NB4 (cell line): ENCODE measurements at regions not wholly inside any gene's neighbourhood (a gene's known extent, or its start where the extent isn't known, plus 50 kb on each side); places are given as distances from the start of the nearest gene placed in this dataset.

Experiments
- DNase-seq: peaks from one replicate; pipeline ENCODE4 v3.0.0; 2010; ENCODE audit warnings: low read depth
- H3K4me3 ChIP-seq: one replicate; pipeline ENCODE4 v1.5.1; 2011; ENCODE audit warnings: mild to moderate bottlenecking, low read depth, low read length, moderate library complexity
- MYC ChIP-seq: IDR thresholded peaks from 2 replicates; pipeline ENCODE4 v1.6.1; 2011; ENCODE audit warnings: low read depth, low read length
- POLR2A ChIP-seq: IDR thresholded peaks from 2 replicates; pipeline ENCODE4 v1.6.1; 2011; ENCODE audit warnings: mild to moderate bottlenecking; ENCODE audit not compliant: insufficient read length; ENCODE audit errors: extremely low read depth
- TF ChIP-seq, protein P1 (sequence below): IDR thresholded peaks from 2 replicates; pipeline ENCODE4 v1.6.1; 2011; ENCODE audit warnings: low read depth, low read length
- TF ChIP-seq, protein P2 (sequence below): IDR thresholded peaks from one replicate; pipeline ENCODE4 v1.5.1; 2012; ENCODE audit warnings: low read depth, low read length

DNA sequence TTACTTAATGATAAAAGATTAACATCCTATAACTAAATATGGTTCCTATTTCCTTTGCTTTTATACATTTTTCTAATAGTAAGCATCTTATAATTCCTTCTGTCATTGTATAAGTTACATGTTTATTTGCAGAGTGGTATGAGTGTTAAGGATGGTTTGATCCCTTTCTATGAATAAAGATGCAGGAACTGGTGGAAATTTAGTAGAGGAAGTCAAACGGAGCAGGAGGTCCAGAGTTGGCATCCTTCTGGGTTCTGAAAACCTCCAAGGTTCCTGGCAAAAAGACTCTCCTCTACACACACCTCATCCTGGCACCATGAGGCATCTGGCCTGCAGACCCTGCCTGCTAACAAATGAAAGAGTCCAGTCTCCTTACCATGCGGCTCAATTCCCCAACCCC, 296.8 kb downstream of the SOX9 start:
- TF ChIP-seq, protein P1, sequence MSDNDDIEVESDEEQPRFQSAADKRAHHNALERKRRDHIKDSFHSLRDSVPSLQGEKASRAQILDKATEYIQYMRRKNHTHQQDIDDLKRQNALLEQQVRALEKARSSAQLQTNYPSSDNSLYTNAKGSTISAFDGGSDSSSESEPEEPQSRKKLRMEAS = no peak
- no peak for TF ChIP-seq MYC
- TF ChIP-seq, protein P2, sequence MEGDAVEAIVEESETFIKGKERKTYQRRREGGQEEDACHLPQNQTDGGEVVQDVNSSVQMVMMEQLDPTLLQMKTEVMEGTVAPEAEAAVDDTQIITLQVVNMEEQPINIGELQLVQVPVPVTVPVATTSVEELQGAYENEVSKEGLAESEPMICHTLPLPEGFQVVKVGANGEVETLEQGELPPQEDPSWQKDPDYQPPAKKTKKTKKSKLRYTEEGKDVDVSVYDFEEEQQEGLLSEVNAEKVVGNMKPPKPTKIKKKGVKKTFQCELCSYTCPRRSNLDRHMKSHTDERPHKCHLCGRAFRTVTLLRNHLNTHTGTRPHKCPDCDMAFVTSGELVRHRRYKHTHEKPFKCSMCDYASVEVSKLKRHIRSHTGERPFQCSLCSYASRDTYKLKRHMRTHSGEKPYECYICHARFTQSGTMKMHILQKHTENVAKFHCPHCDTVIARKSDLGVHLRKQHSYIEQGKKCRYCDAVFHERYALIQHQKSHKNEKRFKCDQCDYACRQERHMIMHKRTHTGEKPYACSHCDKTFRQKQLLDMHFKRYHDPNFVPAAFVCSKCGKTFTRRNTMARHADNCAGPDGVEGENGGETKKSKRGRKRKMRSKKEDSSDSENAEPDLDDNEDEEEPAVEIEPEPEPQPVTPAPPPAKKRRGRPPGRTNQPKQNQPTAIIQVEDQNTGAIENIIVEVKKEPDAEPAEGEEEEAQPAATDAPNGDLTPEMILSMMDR = no peak
- TF ChIP-seq POLR2A = no peak
- no peak for DNase-seq
- no peak overlapping the region for H3K4me3 ChIP-seq

DNA sequence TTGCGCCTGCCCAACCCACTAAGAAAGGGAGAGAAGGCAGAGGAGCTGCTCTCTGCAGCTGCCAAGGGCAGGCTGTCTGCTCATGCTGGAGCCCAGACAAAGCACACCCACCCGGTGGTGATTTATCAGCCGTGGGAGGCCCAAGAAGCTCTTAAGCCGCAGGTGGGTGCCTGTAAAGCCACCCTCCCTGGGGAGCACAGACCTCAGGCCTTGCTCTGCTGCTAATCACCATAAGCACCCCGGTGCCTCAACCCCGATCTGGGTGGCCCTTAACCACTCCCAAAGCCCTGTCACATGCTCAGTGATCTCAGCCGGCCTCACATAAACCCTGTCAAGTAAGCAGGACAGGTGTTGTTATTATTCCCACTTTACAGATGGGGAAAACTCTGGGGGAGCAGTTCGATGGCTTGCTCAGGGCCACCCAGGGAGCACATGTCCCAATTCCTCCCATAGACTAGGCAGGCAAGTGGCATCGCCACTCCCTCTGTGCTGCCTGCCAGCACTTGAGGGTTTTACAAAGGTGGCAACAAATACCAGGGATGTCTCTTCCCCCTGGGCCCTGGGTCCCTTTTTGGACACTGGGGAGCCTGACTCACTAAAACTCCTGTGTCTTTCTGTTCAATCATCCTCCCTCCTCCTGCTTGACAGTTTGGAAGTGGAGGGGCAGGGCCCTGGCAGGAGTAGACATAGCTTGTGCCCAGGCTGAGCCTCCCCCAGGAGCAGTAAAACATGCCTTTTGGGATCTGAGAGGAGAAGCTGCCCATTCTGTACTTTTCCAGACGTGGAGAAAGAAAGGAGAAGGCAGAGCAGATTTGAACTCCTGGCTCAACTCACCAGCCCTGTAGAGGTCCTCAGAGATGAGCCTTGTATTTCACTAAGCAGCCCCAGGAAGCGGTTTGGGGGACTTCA, 299.3 kb downstream of the SOX9 start:
- H3K4me3 ChIP-seq = no peak overlapping the region
- peak; percentile 50 for DNase-seq
- no peak for TF ChIP-seq POLR2A
- TF ChIP-seq MYC = no peak
- TF ChIP-seq, protein P2 = no peak
- TF ChIP-seq, protein P1 = no peak

DNA sequence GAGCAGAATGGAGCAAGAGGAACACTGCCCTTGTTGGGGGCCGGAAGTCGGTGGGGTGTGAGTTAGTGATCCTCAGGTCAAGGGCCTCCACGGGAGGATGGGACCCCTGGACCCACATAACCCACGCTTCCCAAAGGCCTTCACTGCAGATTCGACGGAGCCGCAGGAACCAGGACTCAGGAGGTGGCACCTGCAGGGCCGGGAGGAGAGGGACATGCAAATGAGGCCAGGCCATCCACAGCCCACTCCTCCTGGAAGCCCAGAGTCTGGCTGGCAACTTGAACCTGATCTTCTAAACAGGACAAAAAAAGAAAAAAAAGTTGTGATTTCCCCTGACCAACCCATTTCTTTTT, 299.9 kb downstream of the SOX9 start:
- TF ChIP-seq MYC (no peak), POLR2A (no peak)
- TF ChIP-seq, protein P1 = no peak
- TF ChIP-seq, protein P2 = no peak
- no peak overlapping the region for H3K4me3 ChIP-seq
- DNase-seq = no peak

DNA sequence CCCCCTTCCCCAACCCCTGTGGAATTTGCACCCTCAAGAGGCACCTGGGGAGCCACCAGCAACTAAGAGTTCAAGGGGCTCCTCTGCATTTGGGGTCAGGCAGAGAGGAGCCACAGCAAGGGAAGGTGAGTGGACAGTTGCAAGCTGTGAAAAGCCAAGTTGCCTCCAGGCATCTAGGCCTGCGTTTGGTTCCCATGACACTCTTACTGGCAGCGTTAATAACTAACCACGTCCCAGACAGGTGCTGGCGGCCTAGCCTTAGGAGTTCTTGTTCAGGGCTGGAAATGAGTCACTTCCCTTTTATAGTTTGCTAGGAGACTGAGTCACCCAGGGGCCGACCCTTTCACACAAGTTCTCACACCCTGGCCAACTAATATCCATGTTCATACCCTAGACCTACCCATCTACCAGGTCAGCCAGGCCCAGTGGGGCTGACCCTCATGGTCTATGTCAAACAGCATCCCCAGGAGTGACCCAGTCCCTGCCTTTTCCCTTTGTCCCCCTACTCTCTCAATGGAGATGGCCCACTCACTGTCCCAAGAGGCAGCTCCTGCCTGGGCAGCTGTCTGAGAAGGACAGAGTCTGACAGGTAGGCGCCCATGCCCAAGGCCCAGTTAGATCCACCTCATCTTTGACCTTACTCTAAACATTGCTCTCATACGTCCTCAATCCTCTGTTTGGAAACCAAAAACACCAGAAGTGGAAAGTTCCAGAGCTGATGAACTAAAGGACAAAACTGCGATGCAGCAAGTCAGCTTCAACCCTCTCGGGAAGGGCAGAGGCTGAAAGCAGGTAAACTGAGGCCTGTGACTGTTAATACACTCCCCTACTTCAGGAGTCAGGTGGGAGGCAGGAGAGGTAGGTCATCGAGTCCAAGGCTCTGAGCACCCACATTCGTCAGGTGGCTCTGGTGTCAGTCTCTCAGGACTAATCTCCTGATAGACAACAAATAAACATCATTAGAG, 300.6 kb downstream of the SOX9 start:
- TF ChIP-seq, protein P1 = 0 out of 2 replicates have a peak, but pooled peaks have one; percentile 15
- no peak for TF ChIP-seq MYC
- peak; percentile 88 for DNase-seq
- no peak overlapping the region for H3K4me3 ChIP-seq

DNA sequence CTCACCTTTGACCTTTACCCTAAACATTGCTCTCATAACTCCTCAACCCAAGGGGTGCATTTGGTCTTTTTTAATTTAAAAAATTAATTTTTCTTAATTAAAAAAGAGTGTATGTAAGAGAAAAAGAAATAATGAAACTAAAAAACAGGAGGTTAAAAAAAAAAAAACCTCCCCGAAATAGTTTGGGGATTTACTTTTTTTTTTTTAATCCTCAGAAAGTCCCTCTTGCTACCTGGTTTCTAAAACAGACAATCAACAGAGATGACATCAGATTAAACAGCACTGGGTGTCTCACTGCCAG, 301.3 kb downstream of the SOX9 start:
- DNase-seq = no peak
- H3K4me3 ChIP-seq = no peak overlapping the region
- no peak for TF ChIP-seq MYC
- TF ChIP-seq, protein P2 = no peak
- TF ChIP-seq POLR2A = no peak
- TF ChIP-seq, protein P1 = no peak
